Muscle layer of duodenum (tissue), 2 donors: ENCODE measurements at regions not wholly inside any gene's neighbourhood (a gene's known extent, or its start where the extent isn't known, plus 50 kb on each side); places are given as distances from the start of the nearest gene placed in this dataset.

Experiments used
- H3K27ac ChIP-seq: one replicate; pipeline ENCODE4 v1.7.0; 2013; ENCODE audit warnings: mild to moderate bottlenecking, low read length
- H3K27me3 ChIP-seq: one replicate; pipeline ENCODE4 v1.7.0; 2013; ENCODE audit warnings: low read depth, mild to moderate bottlenecking, control low read depth, low read length
- H3K36me3 ChIP-seq, 2 donors: one replicate each; pipeline ENCODE4 v1.7.0; 2013; ENCODE audit warnings: low read length in 2 of 2, control low read depth in 1 of 2, mild to moderate bottlenecking in 1 of 2; ENCODE audit not compliant: insufficient read depth in 2 of 2, control insufficient read depth in 1 of 2
- H3K4me1 ChIP-seq, 2 donors: one replicate each; pipeline ENCODE4 v1.7.0; 2013; ENCODE audit warnings: low read length in 2 of 2, mild to moderate bottlenecking in 2 of 2, control low read depth in 1 of 2, moderate library complexity in 1 of 2; ENCODE audit not compliant: insufficient read depth in 2 of 2, control insufficient read depth in 1 of 2
- H3K4me3 ChIP-seq, 2 donors: one replicate each; pipeline ENCODE4 v1.7.0; 2013; ENCODE audit warnings: low read length in 2 of 2, low read depth in 1 of 2, mild to moderate bottlenecking in 1 of 2
- H3K9me3 ChIP-seq, 2 donors: one replicate each; pipeline ENCODE4 v1.7.0; 2013; ENCODE audit warnings: low read length in 2 of 2, control low read depth in 1 of 2, mild to moderate bottlenecking in 1 of 2; ENCODE audit not compliant: control insufficient read depth in 1 of 2
- donor health status: healthy.

GRCh38 chr18:40037356-40037755 is 1917.7 kb upstream of the PIK3C3 start:
- Histone ChIP-seq H3K4me1 (no peaks in the 10 kb centered on the region), H3K27ac (no peak overlapping the region), H3K27me3 (no peaks in the 10 kb centered on the region), H3K36me3 (no peaks in the 10 kb centered on the region), H3K4me3 (no peak overlapping the region), H3K9me3 (no peaks in the 10 kb centered on the region)

GRCh38 chr18:40036861-40037260 is 1918.2 kb upstream of the PIK3C3 start:
- Histone ChIP-seq H3K27me3 (no peaks in the 10 kb centered on the region), H3K9me3 (no peaks in the 10 kb centered on the region), H3K4me3 (no peak overlapping the region), H3K4me1 (no peaks in the 10 kb centered on the region), H3K36me3 (no peaks in the 10 kb centered on the region), H3K27ac (no peak overlapping the region)

- Histone ChIP-seq H3K27me3 (no peaks in the 10 kb centered on the region), H3K4me3 (no peak overlapping the region), H3K36me3 (no peaks in the 10 kb centered on the region), H3K27ac (no peak overlapping the region), H3K9me3 (no peaks in the 10 kb centered on the region), H3K4me1 (no peaks in the 10 kb centered on the region)
These were observed 1919.1 kb upstream of the PIK3C3 start for GRCh38 chr18:40035966-40036365.

- Histone ChIP-seq H3K27me3 (no peaks in the 10 kb centered on the region), H3K36me3 (no peaks in the 10 kb centered on the region), H3K9me3 (no peaks in the 10 kb centered on the region), H3K4me3 (no peak overlapping the region), H3K4me1 (no peaks in the 10 kb centered on the region), H3K27ac (no peak overlapping the region)
These were observed 1923.0 kb upstream of the PIK3C3 start for GRCh38 chr18:40032076-40032475.

GRCh38 chr18:40031435-40031834 is 1923.6 kb upstream of the PIK3C3 start:
- no peak overlapping the region for H3K27ac ChIP-seq
- H3K9me3 ChIP-seq: no peaks in the 10 kb centered on the region
- H3K36me3 ChIP-seq: no peaks in the 10 kb centered on the region
- no peaks in the 10 kb centered on the region for H3K4me1 ChIP-seq
- no peaks in the 10 kb centered on the region for H3K27me3 ChIP-seq
- H3K4me3 ChIP-seq: no peak overlapping the region

- Histone ChIP-seq H3K27me3 (no peaks in the 10 kb centered on the region), H3K4me1 (no peaks in the 10 kb centered on the region), H3K36me3 (no peaks in the 10 kb centered on the region), H3K27ac (no peak overlapping the region), H3K4me3 (no peak overlapping the region), H3K9me3 (no peaks in the 10 kb centered on the region)
These were observed 1935.1 kb upstream of the PIK3C3 start for GRCh38 chr18:40019797-40020392.

GRCh38 chr18:40018266-40018665 is 1936.8 kb upstream of the PIK3C3 start:
- H3K36me3 ChIP-seq: no peaks in the 10 kb centered on the region
- no peaks in the 10 kb centered on the region for H3K9me3 ChIP-seq
- no peaks in the 10 kb centered on the region for H3K27me3 ChIP-seq
- no peak overlapping the region for H3K4me3 ChIP-seq
- H3K4me1 ChIP-seq: no peaks in the 10 kb centered on the region
- H3K27ac ChIP-seq: no peak overlapping the region

GRCh38 chr18:40017021-40017420 is 1938.0 kb upstream of the PIK3C3 start:
- Histone ChIP-seq H3K9me3 (no peaks in the 10 kb centered on the region), H3K4me1 (no peaks in the 10 kb centered on the region), H3K27me3 (no peaks in the 10 kb centered on the region), H3K27ac (no peak overlapping the region), H3K36me3 (no peaks in the 10 kb centered on the region), H3K4me3 (no peak overlapping the region)

- Histone ChIP-seq H3K9me3 (no peaks in the 10 kb centered on the region), H3K36me3 (no peaks in the 10 kb centered on the region), H3K27ac (no peak overlapping the region), H3K4me3 (no peak overlapping the region), H3K4me1 (no peaks in the 10 kb centered on the region), H3K27me3 (no peaks in the 10 kb centered on the region)
These were observed 1938.6 kb upstream of the PIK3C3 start for GRCh38 chr18:40016405-40016804.

- Histone ChIP-seq H3K9me3 (no peaks in the 10 kb centered on the region), H3K4me3 (no peak overlapping the region), H3K36me3 (no peaks in the 10 kb centered on the region), H3K27me3 (no peaks in the 10 kb centered on the region), H3K27ac (no peak overlapping the region), H3K4me1 (no peaks in the 10 kb centered on the region)
These were observed 1941.9 kb upstream of the PIK3C3 start for GRCh38 chr18:40013001-40013609.

GRCh38 chr18:40011201-40011600 is 1943.8 kb upstream of the PIK3C3 start:
- no peaks in the 10 kb centered on the region for H3K36me3 ChIP-seq
- no peaks in the 10 kb centered on the region for H3K9me3 ChIP-seq
- no peak overlapping the region for H3K4me3 ChIP-seq
- no peaks in the 10 kb centered on the region for H3K27me3 ChIP-seq
- H3K4me1 ChIP-seq: no peaks in the 10 kb centered on the region
- H3K27ac ChIP-seq: no peak overlapping the region

GRCh38 chr18:40006634-40007033 is 1948.4 kb upstream of the PIK3C3 start:
- H3K27ac ChIP-seq: no peak overlapping the region
- H3K4me1 ChIP-seq: no peaks in the 10 kb centered on the region
- no peaks in the 10 kb centered on the region for H3K36me3 ChIP-seq
- H3K4me3 ChIP-seq: no peak overlapping the region
- no peaks in the 10 kb centered on the region for H3K9me3 ChIP-seq
- H3K27me3 ChIP-seq: no peaks in the 10 kb centered on the region
